SK-N-MC (cell line): ENCODE measurements at regions not wholly inside any gene's neighbourhood (a gene's known extent, or its start where the extent isn't known, plus 50 kb on each side); places are given as distances from the start of the nearest gene placed in this dataset.

Experiments
- EZH2 ChIP-seq: fragments of 200-600 bp; sonication (generic); IDR thresholded peaks from one replicate; pipeline ENCODE4 v1.6.1; 2017; ENCODE audit warnings: antibody characterized with exemption
- POLR2AphosphoS5 ChIP-seq: IDR thresholded peaks from 2 replicates; pipeline ENCODE4 v1.6.1; 2012; ENCODE audit warnings: mild to moderate bottlenecking, low read depth, low read length, borderline replicate concordance

- TF ChIP-seq POLR2AphosphoS5 (no peak), EZH2 (no peak)
These were observed 431.7 kb downstream of the TFAP2A start for GRCh38 chr6:9983168-9983567.
